ENCODE measurements at regions not wholly inside any gene's neighbourhood (a gene's known extent, or its start where the extent isn't known, plus 50 kb on each side); places are given as distances from the start of the nearest gene placed in this dataset.

GRCh38 chr2:146173934-146174333 lies 1654.0 kb upstream of the ZEB2 start:
- TF ChIP-seq CTCF (IDR thresholded peaks at IDR 0.05) (no peak), POLR2A (IDR thresholded peaks at IDR 0.05) (no peak)

Data from Peyer's patch (tissue), 4 donors.